HG03103 (cell line): ENCODE measurements at regions not wholly inside any gene's neighbourhood (a gene's known extent, or its start where the extent isn't known, plus 50 kb on each side); places are given as distances from the start of the nearest gene placed in this dataset.
"Not testable (repeated sequence)": the region's sequence is repeated elsewhere in the genome, so short reads cannot be mapped to it uniquely, and the experiment has no call there.

Source experiments
- ATAC-seq: cut with Tn5 transposase; IDR thresholded peaks from one replicate; pipeline ENCODE4 v1.9.1; 2021; ENCODE audit warnings: low read depth; ENCODE audit not compliant: unreplicated experiment

DNA sequence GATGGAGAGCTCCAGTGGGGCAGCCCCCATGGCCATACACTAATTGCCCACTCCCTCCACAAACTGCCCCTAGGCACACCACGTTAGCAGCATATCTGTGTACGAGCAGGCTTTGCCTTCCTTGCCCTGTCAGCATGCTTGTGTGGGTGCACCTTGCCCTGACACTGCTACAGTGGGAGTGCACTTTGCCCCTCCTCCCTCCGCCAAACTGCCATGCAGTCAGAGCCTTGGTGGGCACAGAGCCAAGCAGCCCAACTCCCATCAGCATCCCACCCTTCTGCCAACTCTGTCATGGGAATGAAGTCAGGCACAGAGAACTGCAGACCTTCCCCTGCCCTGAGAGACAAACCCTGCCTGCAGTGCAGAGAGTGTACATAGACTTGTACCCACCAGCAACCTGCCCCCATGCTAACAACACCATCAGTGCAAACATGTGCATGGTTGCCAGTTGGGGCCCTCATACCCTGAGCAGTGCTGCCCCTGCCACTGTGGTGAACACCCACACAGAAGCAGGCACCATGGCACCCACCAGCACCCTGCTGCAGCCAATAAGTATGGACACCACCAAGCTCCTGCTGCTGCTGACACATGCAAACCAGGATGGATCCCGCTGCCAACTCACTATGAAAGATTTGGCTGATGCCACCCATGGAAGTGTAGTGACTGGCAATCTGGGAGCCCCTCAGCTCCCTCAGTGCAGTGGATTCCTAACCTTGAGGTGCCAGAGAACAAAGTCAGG, 1197.7 kb upstream of the CELF2 start:
- no peak for ATAC-seq

- no peak for ATAC-seq
Measured at GRCh38 chr10:9823268-9823930, 1194.3 kb upstream of the CELF2 start.

DNA sequence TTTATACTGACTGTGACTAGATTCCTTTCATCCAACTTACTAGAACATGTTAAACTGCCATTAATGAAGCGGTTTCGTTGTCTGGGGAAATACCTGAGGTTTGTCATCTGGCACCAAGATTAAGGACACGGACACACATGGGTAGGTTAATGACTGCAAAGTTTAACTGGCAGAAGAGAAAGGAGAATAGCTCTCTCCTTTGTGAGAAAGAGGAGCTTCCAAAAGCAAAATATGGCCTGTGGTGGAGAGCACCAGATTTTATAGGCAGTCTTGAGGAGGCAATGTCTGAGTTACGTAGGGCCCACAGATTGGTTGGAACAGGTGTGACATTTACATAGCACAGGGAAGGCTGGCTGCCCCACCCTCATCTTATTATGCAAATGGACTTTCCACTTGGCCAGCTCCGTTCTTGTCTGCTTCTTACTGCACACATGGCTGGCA, 1193.0 kb upstream of the CELF2 start:
- ATAC-seq, result no peak

GRCh38 chr10:9825491-9826018, 1192.1 kb upstream of the CELF2 start:
- no peak for ATAC-seq

- no peak for ATAC-seq
Measured at GRCh38 chr10:9828110-9828509, 1189.6 kb upstream of the CELF2 start.

GRCh38 chr10:9833942-9834341, 1183.7 kb upstream of the CELF2 start:
- ATAC-seq, result no peak

DNA sequence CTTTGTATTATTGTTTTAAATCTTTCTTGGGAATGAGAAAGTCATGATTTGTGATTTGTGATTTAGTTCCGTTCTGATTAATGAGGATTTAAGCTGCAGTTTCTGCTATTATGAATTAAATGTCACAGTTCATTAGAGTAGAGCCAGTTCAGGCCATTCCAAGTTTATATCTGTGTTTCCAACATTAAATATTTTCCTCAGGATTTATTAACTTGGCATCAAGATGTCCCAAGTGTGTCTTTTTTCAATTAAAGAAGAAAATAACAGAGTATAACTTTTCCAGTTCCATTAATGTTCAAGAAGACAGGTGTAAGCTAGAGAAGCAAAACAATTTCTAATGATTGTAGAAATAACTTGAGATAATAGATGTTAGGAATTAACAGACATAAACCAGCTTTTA, 1183.2 kb upstream of the CELF2 start:
- ATAC-seq, result no peak

DNA sequence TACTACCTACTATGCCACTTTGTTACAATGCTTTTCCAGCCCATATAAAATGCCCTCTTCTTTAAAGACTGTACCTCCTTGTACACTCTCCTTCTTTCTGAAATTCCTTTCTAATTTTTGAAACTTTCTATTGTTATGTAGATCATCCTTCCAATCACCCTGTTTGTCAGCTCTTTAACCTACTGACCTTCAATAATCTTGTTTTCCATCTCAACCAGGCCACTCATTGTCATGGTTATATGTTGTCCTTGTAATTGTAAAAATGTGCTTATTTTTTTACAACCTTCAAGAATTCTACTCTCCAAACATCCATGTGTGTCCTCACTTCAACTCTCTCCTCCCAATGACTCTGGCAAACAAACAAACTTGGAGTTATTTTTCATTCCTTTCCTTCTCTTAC, 1172.6 kb upstream of the CELF2 start:
- ATAC-seq, result no peak

GRCh38 chr10:9848278-9848677, 1169.4 kb upstream of the CELF2 start:
- ATAC-seq, result no peak

DNA sequence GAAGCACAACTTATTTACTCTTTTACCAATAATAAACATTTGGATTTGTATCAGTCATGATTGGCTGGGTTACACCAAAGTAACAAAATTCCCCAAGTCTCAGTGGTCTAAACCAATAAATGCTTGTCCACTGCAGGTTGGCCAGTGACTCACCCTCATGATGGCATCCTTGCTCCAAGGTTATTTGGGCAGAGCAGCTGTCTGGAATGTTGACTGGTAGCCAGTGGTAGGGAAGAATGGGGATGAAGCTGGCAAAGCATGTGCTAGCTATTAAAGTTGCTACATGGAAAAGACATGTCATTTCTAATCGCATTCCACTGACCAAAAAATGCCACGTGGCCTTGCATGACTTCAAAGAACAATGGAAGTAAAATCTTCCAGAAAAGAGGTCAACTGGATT, 1168.7 kb upstream of the CELF2 start:
- ATAC-seq, result no peak

GRCh38 chr10:9850415-9850814, 1167.3 kb upstream of the CELF2 start:
- no peak for ATAC-seq

DNA sequence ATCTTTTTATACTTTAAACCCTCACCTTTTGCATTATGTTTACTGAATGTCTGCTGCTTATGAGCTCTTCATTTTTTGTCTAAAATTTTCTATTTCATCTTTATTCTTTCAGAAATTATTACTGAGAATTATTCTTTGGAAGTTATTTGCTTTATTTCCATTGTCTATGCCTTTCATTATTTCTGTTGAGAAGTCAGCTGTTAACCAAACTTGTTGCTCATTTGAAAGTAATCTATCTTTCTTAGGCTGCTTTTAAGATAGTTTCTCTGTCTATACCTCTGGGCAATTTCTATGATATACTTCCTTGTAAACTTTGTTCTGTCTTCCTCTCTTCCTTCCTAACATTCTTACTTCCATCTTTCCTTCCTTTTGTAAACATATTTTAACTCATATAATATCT, 1165.9 kb upstream of the CELF2 start:
- ATAC-seq, result no peak

DNA sequence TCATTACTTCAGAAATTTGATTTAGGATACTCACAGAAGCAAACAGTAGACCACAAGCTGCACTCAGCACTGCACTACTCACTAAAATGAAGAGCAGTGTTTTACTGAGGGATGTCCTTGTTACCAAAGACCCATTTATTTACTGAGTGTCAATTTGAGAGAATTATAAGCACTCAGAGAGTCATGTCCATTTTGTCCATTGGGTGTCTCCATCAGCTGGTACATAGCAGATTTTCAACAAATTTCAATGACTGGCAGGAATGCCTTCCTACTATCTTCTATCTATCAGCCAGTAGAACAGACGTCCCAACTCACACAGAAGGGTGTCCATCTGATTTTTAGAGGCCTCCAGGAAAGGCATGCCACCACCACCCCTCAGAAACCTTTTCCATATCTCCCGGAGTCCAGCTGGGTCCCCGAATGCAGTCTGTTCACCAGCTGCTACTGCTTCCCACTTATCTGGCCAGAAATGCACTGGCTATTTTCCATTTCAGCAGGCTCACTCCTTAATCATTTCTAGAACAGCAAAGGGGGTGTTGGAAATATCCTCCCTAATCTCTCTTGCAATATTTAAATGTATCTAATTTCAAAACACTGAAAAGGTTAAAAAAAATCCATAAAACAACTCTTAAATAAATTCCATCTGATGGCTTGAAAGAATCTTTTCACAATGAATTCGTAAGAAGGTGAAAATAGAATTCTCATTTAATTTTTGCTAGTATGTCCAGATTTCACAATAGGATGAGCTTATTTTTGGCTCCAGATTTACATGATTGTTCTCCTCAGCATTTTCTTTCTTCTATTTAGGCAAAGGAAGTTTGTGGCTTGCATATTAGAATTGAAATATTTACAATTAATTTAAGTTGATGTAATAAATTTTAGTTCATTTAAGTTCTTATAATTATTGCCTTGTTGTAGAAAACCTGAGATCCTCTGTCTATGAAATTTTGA, 1164.0 kb upstream of the CELF2 start:
- no peak for ATAC-seq

DNA sequence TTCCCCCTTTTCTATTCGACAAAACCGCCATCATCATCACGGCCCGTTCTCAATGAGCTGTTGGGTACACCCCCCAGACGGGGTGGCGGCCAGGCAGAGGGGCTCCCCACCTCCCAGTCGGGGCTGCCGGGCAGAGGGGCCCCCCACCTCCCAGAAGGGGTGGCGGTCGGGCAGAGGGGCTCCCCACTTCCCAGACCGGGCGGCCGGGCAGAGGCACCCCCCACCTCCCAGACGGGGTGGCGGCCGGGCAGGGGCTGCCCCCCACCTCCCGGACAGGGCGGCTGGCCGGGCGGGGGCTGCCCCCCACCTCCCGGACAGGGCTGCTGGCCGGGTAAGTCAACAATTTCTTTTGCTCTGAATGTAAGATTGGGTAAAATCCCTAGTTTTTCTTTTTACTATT, 1162.2 kb upstream of the CELF2 start:
- ATAC-seq, result not testable (repeated sequence)

GRCh38 chr10:9858816-9859215, 1158.9 kb upstream of the CELF2 start:
- no peak for ATAC-seq

DNA sequence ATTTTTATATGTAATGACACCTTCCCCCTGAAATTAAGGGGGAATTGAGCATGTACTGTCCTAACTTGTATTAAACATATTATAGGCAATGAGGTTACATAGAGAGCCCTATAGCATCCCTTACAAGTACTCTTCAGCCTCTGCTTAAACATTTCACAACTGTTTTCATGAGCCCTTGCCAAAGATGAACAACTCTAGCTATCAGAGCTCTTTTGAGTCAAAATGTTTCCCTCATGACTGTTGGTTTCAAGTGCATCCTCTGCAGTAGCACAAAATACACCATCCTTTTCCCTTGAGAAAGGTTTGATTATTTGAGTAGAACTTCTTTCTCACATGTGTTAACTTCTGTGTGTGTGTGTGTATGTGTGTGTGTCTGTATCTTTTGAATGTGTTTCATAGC, 1157.6 kb upstream of the CELF2 start:
- ATAC-seq, result no peak

DNA sequence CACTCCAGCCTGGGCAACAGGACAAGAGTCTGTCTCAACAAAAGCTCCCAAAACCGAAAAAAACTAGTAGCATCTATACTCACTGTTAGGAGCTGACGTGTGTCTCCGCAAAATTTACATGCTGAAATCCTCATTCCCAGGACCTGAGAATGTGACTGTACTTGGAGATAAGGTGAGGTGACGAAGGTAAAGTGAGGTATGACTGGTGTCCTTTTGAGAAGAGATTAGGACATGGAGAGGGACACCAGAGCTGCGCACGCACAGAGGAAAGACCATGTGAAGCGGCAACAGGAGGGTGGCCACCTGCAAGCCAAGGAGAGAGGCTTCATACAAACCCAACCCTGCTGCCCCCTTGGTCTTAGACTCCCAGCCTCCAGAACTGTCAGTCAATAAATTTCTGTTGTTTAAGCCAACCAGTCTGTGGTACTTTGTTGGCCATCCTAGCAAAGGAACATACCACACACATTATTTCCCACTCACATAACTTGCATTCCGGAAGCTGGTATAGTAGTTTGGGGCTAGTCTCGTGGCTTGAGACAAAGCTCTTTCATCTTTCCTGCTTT, 1154.0 kb upstream of the CELF2 start:
- no peak for ATAC-seq

GRCh38 chr10:9868499-9868898, 1149.2 kb upstream of the CELF2 start:
- no peak for ATAC-seq

GRCh38 chr10:9869205-9869604, 1148.5 kb upstream of the CELF2 start:
- no peak for ATAC-seq

DNA sequence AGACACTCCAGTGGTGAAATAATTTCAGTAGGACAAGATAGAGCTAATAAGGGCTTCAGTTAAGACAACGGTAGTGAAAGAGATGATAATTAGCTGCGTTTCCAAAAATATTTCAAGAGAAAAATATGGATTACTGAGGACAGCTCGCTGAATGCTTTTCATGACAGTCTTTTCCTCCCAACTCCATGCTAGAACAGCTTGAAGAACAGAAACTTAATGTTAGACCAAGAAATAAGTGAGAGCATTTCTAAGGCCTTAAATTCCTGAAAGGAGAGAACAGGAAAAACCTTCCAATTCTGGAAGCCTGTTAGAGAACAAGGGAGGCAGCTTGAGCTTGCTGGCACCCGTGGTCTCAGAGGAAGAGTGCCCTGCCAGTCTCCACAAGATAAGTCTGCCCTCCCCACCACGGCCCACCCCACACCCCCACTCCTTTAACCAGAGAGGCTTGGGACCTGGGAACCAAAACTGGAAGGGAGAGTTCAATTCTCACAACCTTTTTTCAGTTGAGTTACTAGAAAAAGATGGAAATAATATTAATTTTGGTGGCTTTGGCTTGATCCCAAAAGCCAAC, 1148.0 kb upstream of the CELF2 start:
- ATAC-seq, result no peak
